Liver (tissue), 3 donors: ENCODE measurements at regions not wholly inside any gene's neighbourhood (a gene's known extent, or its start where the extent isn't known, plus 50 kb on each side); places are given as distances from the start of the nearest gene placed in this dataset.

Experiments
- CTCF ChIP-seq: fragments of 150-350 bp; IDR thresholded peaks from 2 replicates; pipeline ENCODE4 v1.5.1; 2017; ENCODE audit warnings: improper control_type of control experiment, low read depth, low read length; ENCODE audit not compliant: missing input control
- TAF1 ChIP-seq: conservative IDR thresholded peaks from 2 replicates; pipeline ENCODE4 v1.6.1; 2016; ENCODE audit warnings: antibody characterized with exemption, mild to moderate bottlenecking
- donor health status: healthy.
- donor health status: healthy.

- TF ChIP-seq CTCF = no peak
- TF ChIP-seq TAF1 = no peak
Measured at GRCh38 chr13:103961129-103961528, 894.9 kb upstream of the SLC10A2 start.
